GM23338 (cell line): ENCODE measurements at regions not wholly inside any gene's neighbourhood (a gene's known extent, or its start where the extent isn't known, plus 50 kb on each side); places are given as distances from the start of the nearest gene placed in this dataset.

ENCODE experiments used
- EZH2 ChIP-seq: fragments of 200-600 bp; sonication (generic); IDR thresholded peaks from one replicate; pipeline ENCODE4 v1.8.0; 2017; ENCODE audit warnings: antibody characterized with exemption, mild to moderate bottlenecking, low read depth; ENCODE audit not compliant: unreplicated experiment
- EZH2phosphoT487 ChIP-seq: fragments of 200-600 bp; sonication (generic); IDR thresholded peaks from one replicate; pipeline ENCODE4 v1.8.1; 2018; ENCODE audit warnings: antibody characterized with exemption; ENCODE audit not compliant: unreplicated experiment
- POLR2AphosphoS5 ChIP-seq: IDR thresholded peaks from 2 replicates; pipeline ENCODE4 v1.6.1; 2016; ENCODE audit warnings: antibody characterized with exemption, low read depth
- ZNF114 ChIP-seq: fragments of 250-450 bp; sonication (Bioruptor Pico); IDR thresholded peaks from 2 replicates; pipeline ENCODE4 v1.5.0; 2020; ENCODE audit warnings: mild to moderate bottlenecking, moderate library complexity
- TF ChIP-seq, protein P1 (sequence below), 2 experiments: fragments of 200-600 bp in 1 of 2; sonication (generic) in 1 of 2; conservative IDR thresholded peaks; 2 replicates each; pipeline versions ENCODE4 v1.5.1 to v1.6.1; 2016 to 2017; ENCODE audit warnings: antibody characterized with exemption in 2 of 2, low read depth in 2 of 2, mild to moderate bottlenecking in 2 of 2, moderate library complexity in 1 of 2
- TF ChIP-seq, protein P2 (sequence below): IDR thresholded peaks from 2 replicates; pipeline ENCODE4 v1.6.1; 2016; ENCODE audit warnings: antibody characterized with exemption

DNA sequence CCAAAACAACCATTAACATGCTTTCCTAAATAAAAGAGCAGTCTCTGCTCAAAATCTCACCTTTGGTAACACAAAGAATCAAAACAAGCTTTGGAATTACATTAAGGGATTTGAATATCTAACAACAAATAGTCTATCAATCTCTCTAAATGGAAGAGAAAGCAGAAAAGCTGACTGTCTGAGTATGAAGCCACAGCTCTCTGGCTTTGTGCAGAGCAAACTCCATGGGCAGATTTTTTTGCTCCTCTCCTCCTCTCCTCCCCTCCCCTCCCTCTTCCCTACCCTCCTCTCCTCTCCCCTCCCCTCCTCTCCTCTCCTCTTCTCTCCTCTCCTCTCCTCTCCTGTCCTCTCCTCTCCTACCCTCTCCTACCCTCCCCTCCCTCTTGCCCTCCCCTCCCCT lies 329.5 kb upstream of the ETAA1 start:
- TF ChIP-seq, protein P1, sequence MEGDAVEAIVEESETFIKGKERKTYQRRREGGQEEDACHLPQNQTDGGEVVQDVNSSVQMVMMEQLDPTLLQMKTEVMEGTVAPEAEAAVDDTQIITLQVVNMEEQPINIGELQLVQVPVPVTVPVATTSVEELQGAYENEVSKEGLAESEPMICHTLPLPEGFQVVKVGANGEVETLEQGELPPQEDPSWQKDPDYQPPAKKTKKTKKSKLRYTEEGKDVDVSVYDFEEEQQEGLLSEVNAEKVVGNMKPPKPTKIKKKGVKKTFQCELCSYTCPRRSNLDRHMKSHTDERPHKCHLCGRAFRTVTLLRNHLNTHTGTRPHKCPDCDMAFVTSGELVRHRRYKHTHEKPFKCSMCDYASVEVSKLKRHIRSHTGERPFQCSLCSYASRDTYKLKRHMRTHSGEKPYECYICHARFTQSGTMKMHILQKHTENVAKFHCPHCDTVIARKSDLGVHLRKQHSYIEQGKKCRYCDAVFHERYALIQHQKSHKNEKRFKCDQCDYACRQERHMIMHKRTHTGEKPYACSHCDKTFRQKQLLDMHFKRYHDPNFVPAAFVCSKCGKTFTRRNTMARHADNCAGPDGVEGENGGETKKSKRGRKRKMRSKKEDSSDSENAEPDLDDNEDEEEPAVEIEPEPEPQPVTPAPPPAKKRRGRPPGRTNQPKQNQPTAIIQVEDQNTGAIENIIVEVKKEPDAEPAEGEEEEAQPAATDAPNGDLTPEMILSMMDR (conservative IDR thresholded peaks at IDR 0.05; ENCODE audit: low read depth in 2 of 2), result no peak
- TF ChIP-seq, protein P2, sequence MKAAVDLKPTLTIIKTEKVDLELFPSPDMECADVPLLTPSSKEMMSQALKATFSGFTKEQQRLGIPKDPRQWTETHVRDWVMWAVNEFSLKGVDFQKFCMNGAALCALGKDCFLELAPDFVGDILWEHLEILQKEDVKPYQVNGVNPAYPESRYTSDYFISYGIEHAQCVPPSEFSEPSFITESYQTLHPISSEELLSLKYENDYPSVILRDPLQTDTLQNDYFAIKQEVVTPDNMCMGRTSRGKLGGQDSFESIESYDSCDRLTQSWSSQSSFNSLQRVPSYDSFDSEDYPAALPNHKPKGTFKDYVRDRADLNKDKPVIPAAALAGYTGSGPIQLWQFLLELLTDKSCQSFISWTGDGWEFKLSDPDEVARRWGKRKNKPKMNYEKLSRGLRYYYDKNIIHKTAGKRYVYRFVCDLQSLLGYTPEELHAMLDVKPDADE, result no peak
- no peak for TF ChIP-seq ZNF114 (CRISPR knock-in tag)
- TF ChIP-seq EZH2phosphoT487, result no peak
- TF ChIP-seq EZH2, result no peak
- no peak for TF ChIP-seq POLR2AphosphoS5
